ENCODE measurements at regions not wholly inside any gene's neighbourhood (a gene's known extent, or its start where the extent isn't known, plus 50 kb on each side); places are given as distances from the start of the nearest gene placed in this dataset.

DNA sequence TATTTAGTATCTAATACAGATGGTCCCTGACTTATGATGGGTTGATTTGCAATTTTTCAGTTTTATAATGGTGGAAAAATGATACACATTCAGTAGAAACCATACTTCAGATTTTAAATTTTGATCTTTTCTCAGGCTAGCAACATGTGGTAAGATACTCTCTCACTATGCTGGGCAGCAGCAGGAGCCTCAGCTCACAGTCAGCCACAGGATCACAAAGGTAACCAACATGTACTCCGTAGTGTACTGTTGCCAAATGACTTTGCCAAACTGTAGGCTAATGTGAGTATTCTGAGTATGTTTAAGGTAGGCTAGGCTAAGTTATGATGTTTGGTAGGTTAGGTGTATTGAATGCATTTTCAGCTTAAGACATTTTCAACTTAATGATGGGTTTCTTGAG is 498.6 kb upstream of the DPPA4 start:
- TF ChIP-seq BHLHE40 (IDR thresholded peaks at IDR 0.05; ENCODE audit: borderline replicate concordance) (no peak), PKNOX1 (IDR thresholded peaks at IDR 0.05) (no peak), CTBP1 (IDR thresholded peaks at IDR 0.05; ENCODE audit: borderline replicate concordance) (no peak), SUZ12 (IDR thresholded peaks at IDR 0.05) (no peak), HDGF (IDR thresholded peaks at IDR 0.05; ENCODE audit: borderline replicate concordance) (no peak), SP1 (IDR thresholded peaks at IDR 0.05) (no peak), FOXA1 (IDR thresholded peaks at IDR 0.05) (no peak), FOXM1 (IDR thresholded peaks at IDR 0.05; ENCODE audit: borderline replicate concordance) (no peak)

Data from HEK293T (cell line).